Activated CD4-positive, alpha-beta memory T cell treated with anti-CD3 and anti-CD28 coated beads, Interleukin-2, amount 10 ng/mL, durations not matched to agents 7 days and 5 days (primary cell): ENCODE measurements at regions not wholly inside any gene's neighbourhood (a gene's known extent, or its start where the extent isn't known, plus 50 kb on each side); places are given as distances from the start of the nearest gene placed in this dataset.

Experiments
- CTCF ChIA-PET: fragments of 350-600 bp; sonication (Branson Sonifier 250); formaldehyde crosslinking; loops from one replicate; lab custom pipeline; 2021; ENCODE audit warnings: antibody characterized with exemption, inconsistent platforms; lab: Charles Lee
- POLR2A ChIA-PET: fragments of 350-600 bp; sonication (Branson Sonifier 250); formaldehyde crosslinking; loops from one replicate; lab custom pipeline; 2021; ENCODE audit warnings: antibody characterized with exemption; lab: Charles Lee
- DNase-seq: peaks from one replicate; pipeline ENCODE4 v3.0.0-alpha.2; 2020
- H3K27ac Mint-ChIP-seq: one replicate; pipeline ENCODE4 v1.8.0; 2021; ENCODE audit warnings: mild to moderate bottlenecking, mixed read lengths
- H3K27me3 Mint-ChIP-seq: one replicate; pipeline ENCODE4 v1.8.0; 2021; ENCODE audit warnings: mixed read lengths
- H3K36me3 Mint-ChIP-seq: one replicate; pipeline ENCODE4 v1.8.0; 2021; ENCODE audit warnings: low read depth, mixed read lengths
- H3K4me1 Mint-ChIP-seq: one replicate; pipeline ENCODE4 v1.8.0; 2021; ENCODE audit warnings: mixed read lengths
- H3K4me3 Mint-ChIP-seq: one replicate; pipeline ENCODE4 v1.8.0; 2021; ENCODE audit warnings: mild to moderate bottlenecking, mixed read lengths
- H3K9me3 Mint-ChIP-seq: one replicate; pipeline ENCODE4 v1.8.0; 2021; ENCODE audit warnings: mixed read lengths

DNA sequence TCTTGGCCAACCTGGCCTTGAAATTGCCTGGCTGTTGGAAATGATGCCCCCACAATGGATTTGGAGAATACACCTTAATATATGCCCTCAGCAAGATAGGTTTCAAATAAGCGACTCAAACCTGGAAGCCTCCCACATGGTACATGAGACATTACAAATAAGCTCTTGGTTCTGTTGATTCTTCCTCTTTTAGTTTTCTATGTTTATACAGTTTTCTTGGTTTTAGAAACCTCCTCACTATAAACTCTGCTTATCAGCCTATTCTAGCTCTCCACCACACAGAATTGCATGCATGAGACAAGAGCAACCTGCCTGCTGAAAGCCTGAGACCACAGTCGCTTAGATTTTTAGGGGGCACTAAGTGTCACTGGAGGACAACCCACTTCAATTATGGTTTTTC is 108.8 kb upstream of the PREP start:
- no peaks in the 10 kb centered on the region for H3K27me3 Mint-ChIP-seq
- CTCF ChIA-PET, result no interaction called here
- H3K4me1 Mint-ChIP-seq, result peaks cover 22% of the 10 kb centered on the region
- H3K9me3 Mint-ChIP-seq, result no peaks in the 10 kb centered on the region
- H3K27ac Mint-ChIP-seq, result no peak overlapping the region
- POLR2A ChIA-PET, result no interaction called here
- no peak for DNase-seq
- no peak overlapping the region for H3K4me3 Mint-ChIP-seq
- no peaks in the 10 kb centered on the region for H3K36me3 Mint-ChIP-seq

DNA sequence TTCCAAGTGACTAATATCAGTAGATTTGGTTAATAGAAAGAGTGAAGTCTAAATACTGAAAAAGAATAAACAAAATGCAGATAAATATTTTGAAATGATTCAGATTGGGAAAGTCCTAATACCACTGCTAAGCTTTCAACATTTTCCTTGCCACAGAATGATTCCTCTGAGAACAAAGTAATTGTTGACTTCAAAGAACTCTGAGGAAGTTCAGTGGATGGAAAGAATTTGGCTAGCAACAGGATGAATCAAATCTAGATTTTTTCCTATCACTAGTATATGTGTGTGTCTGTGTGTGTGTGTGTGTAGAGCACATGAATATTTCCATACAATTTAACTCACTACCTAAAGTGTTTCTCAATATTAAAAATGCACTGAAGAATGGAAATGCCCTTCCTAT is 107.9 kb upstream of the PREP start:
- ChIA-PET CTCF (no interaction called here), POLR2A (no interaction called here)
- peaks cover 22% of the 10 kb centered on the region for H3K4me1 Mint-ChIP-seq
- DNase-seq, result no peak
- H3K4me3 Mint-ChIP-seq, result no peak overlapping the region
- H3K36me3 Mint-ChIP-seq, result no peaks in the 10 kb centered on the region
- H3K27ac Mint-ChIP-seq, result no peak overlapping the region
- no peaks in the 10 kb centered on the region for H3K9me3 Mint-ChIP-seq
- peaks cover 2% of the 10 kb centered on the region for H3K27me3 Mint-ChIP-seq

DNA sequence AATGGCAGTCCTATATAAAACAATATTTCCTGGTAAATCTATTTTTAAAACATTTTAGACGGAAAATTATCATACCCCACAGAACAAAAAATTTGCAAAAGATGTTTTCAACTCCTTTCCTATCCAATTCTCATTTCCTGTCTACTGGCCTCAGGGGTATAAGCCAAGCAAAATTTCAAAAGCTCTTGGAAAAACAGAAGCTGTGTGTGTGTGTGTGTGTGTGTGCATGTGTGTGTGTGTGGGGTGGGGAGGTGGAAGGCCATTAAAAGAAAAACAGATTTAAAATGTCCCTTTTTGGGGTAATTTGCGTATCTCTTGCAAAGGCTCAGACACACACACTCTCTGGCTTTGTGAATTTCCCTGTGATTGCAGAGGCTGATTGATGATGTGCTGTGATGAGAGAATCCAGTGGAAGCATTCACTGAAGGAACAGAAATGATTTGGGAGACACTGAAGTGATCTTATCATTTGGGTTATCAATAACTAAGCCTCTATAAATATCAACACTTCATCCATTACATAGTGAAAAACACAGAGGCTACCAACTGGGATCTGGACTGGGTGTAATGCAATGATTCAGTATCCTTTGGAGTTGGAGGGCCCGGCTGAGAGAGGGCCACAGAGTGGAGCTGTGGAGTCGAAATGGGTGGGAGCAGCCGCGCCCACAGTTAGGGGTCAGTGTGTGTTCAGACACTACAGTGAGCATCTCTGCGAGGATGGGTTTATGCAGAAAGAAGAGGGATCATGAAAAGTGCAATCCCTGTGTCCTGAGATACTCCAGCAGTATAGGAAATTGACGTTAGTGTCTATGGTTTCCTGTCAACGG is 106.8 kb upstream of the PREP start:
- H3K36me3 Mint-ChIP-seq, result no peaks in the 10 kb centered on the region
- H3K4me3 Mint-ChIP-seq, result no peak overlapping the region
- H3K27me3 Mint-ChIP-seq, result peaks cover 2% of the 10 kb centered on the region
- POLR2A ChIA-PET, result no interaction called here
- H3K27ac Mint-ChIP-seq, result no peak overlapping the region
- peaks cover 20% of the 10 kb centered on the region for H3K4me1 Mint-ChIP-seq
- H3K9me3 Mint-ChIP-seq, result no peaks in the 10 kb centered on the region
- DNase-seq, result no peak
- CTCF ChIA-PET, result no interaction called here

DNA sequence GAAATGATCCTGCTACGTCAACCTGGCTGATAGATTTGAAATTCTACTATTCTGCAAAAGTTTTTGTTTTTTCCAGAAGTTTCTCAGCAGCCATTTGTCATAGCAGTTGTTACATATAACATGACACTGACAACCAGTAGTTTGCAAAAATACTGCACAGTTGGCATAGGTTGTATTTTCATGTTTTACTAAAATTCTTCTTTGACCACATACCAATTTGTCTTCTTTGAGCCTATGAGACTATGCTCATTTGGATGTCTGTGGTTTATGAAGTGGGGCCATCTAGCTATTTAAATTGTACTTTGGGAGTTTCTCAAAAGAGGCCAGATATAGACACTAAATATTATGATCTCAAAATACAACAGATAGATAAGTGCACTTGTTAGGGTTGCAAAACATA is 104.9 kb upstream of the PREP start:
- H3K27me3 Mint-ChIP-seq, result peaks cover 2% of the 10 kb centered on the region
- DNase-seq, result no peak
- no peak overlapping the region for H3K4me3 Mint-ChIP-seq
- CTCF ChIA-PET, result no interaction called here
- peaks cover 15% of the 10 kb centered on the region for H3K4me1 Mint-ChIP-seq
- no peaks in the 10 kb centered on the region for H3K9me3 Mint-ChIP-seq
- POLR2A ChIA-PET, result no interaction called here
- H3K36me3 Mint-ChIP-seq, result no peaks in the 10 kb centered on the region
- H3K27ac Mint-ChIP-seq, result no peak overlapping the region

DNA sequence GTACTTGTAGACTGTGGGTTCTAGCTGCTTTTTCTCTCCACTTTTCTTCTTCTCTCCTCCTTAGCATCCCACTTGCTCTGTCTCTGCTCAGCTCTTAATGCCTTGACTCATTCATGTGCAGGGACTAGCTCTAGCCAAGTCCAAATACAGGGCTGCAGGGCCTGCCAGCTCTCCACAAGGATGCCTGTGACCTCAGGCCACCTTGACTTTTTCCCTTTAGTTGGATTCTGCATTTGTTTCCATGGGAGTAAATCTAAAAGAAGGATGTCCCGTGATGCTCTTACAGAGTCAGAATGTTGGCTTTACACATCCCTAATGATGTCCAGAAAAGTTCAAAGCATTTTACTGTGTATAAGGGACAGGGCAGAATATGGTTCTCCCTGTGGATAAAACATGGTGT is 101.8 kb upstream of the PREP start:
- H3K36me3 Mint-ChIP-seq, result no peaks in the 10 kb centered on the region
- DNase-seq, result no peak
- H3K9me3 Mint-ChIP-seq, result no peaks in the 10 kb centered on the region
- no peak overlapping the region for H3K27ac Mint-ChIP-seq
- H3K4me3 Mint-ChIP-seq, result no peak overlapping the region
- CTCF ChIA-PET, result no interaction called here
- H3K27me3 Mint-ChIP-seq, result peaks cover 2% of the 10 kb centered on the region
- POLR2A ChIA-PET, result no interaction called here
- H3K4me1 Mint-ChIP-seq, result no peaks in the 10 kb centered on the region

DNA sequence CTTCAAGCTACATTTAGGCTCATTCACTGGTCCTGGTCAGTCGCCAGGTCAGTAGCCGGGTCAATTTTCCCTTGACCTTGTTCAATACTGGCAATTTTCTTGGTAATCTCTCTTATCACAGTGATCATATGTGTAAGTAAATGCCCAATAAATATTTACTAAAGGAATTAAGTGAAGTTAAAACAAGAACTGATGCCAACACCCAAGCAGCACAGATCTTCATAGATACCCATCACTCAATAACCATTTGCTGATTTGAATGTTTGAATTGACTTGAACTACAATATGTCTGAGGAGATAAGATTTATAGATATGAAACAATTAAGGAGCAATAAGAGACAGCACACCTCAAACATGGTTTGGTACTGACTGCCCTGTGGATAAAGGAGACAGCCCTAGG is 100.8 kb upstream of the PREP start:
- POLR2A ChIA-PET, result no interaction called here
- H3K27me3 Mint-ChIP-seq, result peaks cover 2% of the 10 kb centered on the region
- CTCF ChIA-PET, result no interaction called here
- no peak for DNase-seq
- H3K27ac Mint-ChIP-seq, result no peak overlapping the region
- H3K36me3 Mint-ChIP-seq, result no peaks in the 10 kb centered on the region
- H3K9me3 Mint-ChIP-seq, result no peaks in the 10 kb centered on the region
- H3K4me1 Mint-ChIP-seq, result no peaks in the 10 kb centered on the region
- no peak overlapping the region for H3K4me3 Mint-ChIP-seq

DNA sequence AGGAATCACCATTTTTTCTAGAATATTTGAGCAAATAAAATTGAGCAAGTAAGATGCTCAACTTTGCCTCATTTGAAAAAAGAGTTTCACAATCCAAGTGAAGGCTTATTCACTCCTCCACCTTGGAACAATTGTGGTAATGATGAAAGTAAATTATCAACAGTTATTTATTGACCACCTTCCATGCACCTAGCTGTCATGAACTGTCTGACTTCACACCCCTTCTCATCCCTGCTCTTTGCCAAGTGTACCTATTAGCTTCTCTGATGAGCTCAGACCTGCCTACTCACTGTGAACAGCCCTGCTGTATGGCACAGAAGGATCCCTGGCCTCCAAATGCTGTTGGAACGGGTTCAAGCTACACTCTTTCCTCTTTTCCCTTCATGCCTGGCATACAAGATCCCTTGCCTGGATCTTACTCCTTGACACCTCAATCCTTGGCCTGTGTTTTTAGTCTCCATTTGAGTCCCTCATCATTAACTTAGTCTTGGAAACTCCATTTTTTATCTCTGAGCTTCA is 99.0 kb upstream of the PREP start:
- ChIA-PET POLR2A (interaction anchor here (1.1 kb wide), 1 partner anchor 228 kb away, joined by 3 read pairs; no protein-coding TSS in a partner anchor), CTCF (no interaction called here)
- H3K4me1 Mint-ChIP-seq, result no peaks in the 10 kb centered on the region
- no peak overlapping the region for H3K27ac Mint-ChIP-seq
- no peaks in the 10 kb centered on the region for H3K36me3 Mint-ChIP-seq
- no peak for DNase-seq
- no peak overlapping the region for H3K4me3 Mint-ChIP-seq
- peaks cover 2% of the 10 kb centered on the region for H3K27me3 Mint-ChIP-seq
- no peaks in the 10 kb centered on the region for H3K9me3 Mint-ChIP-seq

DNA sequence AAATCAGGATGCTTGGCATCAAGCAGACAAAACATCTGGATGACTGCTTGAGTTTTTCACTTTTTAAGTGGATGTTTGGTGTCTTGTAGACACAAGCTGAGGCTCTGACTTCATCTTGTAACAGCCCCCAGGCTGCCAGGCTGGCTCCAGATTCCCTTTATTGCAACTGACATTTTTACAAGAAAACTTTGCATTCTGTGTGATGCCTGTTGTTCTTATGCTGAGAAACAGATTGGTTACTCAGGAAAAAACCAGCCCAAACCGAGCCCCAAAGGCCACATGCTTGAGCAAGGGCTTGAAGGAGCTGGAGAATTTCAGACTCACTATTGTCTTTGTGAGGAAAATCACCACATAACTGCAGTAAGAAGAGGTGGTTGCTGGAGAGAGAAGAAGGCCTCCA is 98.4 kb upstream of the PREP start:
- no peak for DNase-seq
- Mint-ChIP-seq H3K4me3 (no peak overlapping the region), H3K9me3 (no peaks in the 10 kb centered on the region), H3K36me3 (no peaks in the 10 kb centered on the region), H3K27ac (no peak overlapping the region), H3K27me3 (peaks cover 1% of the 10 kb centered on the region), H3K4me1 (no peaks in the 10 kb centered on the region)
- CTCF ChIA-PET, result no interaction called here
- POLR2A ChIA-PET, result interaction anchor here (1.1 kb wide), 1 partner anchor 228 kb away, joined by 3 read pairs; no protein-coding TSS in a partner anchor

DNA sequence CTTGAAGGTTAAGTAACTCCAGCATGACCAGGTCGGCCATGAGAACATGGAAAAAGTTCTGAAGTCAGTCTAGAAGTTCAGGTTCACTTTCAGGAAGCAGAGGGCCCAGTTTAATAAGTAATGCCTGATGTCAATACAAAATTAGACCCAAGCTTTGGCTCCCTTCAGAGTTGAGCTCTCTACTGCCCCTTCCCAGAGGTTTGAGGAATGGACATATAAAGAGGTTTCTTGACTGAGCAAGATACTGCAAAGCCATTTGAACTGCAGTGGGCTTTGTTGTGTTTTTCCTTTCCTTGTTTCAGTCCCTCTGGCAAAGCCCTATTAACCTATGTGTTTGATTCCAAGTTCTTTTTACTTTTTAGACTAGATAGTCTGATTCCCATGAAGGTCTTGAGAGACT is 97.8 kb upstream of the PREP start:
- no peaks in the 10 kb centered on the region for H3K36me3 Mint-ChIP-seq
- no peaks in the 10 kb centered on the region for H3K4me1 Mint-ChIP-seq
- H3K27me3 Mint-ChIP-seq, result no peaks in the 10 kb centered on the region
- no peak overlapping the region for H3K27ac Mint-ChIP-seq
- no peak overlapping the region for H3K4me3 Mint-ChIP-seq
- CTCF ChIA-PET, result no interaction called here
- POLR2A ChIA-PET, result no interaction called here
- DNase-seq, result no peak
- no peaks in the 10 kb centered on the region for H3K9me3 Mint-ChIP-seq

DNA sequence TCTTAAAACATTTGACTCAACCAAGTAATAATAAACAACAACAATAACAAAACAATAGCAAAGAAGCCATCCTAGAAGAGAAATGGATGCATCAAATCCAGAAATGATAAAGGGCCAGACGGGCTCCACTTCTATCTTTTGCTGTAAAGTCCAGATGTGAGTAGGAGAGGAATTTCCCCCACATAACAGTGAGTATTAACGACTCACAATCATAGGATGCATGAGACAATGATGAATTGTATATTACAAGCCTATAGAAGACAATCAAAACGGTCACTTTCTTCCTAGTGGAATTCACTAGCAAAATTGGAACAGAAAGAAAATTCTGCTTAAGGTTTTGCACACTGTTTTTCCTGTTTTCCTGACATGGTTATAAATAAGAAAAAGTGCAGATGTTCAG is 97.0 kb upstream of the PREP start:
- Mint-ChIP-seq H3K4me3 (no peak overlapping the region), H3K27ac (no peak overlapping the region), H3K27me3 (no peaks in the 10 kb centered on the region), H3K4me1 (no peaks in the 10 kb centered on the region), H3K9me3 (no peaks in the 10 kb centered on the region), H3K36me3 (no peaks in the 10 kb centered on the region)
- ChIA-PET CTCF (interaction anchor here (2.5 kb wide), 1 partner anchor 68 kb away, joined by 7 read pairs; no protein-coding TSS in a partner anchor), POLR2A (no interaction called here)
- DNase-seq, result no peak

DNA sequence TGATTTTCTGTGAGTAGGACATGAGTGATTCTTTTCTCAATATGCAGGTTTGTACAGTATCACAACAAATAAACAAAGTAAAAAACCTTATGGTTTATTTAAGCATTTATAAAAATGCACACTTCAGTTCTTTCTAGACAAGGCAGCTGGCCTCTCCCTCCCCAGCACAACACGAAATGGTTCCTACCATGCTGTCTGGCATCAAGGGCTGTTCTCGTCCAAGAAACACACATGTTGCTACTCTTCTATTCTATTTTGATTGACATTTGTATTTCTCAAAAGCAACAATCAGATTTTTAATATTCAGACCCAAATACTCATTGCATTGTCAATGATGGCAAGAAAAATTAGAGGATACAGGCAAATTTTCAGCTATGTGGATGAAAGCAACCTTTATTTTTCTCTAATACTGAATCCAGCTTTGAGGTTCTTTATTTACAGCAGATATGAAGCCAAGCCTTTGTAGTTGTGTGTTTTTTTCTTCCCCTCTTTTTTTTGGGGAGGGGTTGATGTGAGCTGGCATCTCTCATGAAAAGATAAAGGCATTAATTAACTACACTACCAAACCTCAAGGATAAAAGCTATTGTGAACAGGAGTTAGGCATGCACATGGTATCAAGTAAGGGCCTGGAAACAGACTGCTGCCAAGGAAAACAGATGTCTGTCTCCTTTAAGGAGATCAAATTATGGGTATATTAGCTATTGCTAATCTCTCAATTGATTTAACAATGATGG is 96.4 kb upstream of the PREP start:
- Mint-ChIP-seq H3K27me3 (no peaks in the 10 kb centered on the region), H3K9me3 (no peaks in the 10 kb centered on the region), H3K4me3 (no peak overlapping the region), H3K4me1 (peaks cover under 1% of the 10 kb centered on the region), H3K36me3 (peaks cover under 1% of the 10 kb centered on the region), H3K27ac (no peak overlapping the region)
- no peak for DNase-seq
- ChIA-PET CTCF (interaction anchor here (2.5 kb wide), 1 partner anchor 67 kb away, joined by 7 read pairs; no protein-coding TSS in a partner anchor), POLR2A (no interaction called here)

DNA sequence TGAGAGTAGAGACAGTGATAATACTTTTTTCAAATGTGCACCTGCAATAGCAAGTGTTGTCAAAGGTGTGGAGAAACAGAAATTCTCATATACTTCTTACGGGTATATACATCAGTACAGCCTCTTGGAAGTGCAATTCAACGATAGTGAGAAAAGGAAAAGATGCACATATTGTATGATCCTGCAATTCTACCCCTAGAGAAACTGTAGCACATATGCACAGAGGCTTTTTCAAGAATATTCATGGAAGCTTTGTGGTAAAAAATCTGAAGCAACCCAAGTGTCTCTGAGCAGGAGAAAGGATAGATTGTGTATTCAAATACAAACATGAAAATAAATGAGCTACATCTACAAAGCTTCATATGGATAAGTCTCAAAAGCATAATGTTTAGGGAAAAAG is 94.7 kb upstream of the PREP start:
- Mint-ChIP-seq H3K4me1 (peaks cover 18% of the 10 kb centered on the region), H3K4me3 (no peak overlapping the region)
- POLR2A ChIA-PET, result no interaction called here

DNA sequence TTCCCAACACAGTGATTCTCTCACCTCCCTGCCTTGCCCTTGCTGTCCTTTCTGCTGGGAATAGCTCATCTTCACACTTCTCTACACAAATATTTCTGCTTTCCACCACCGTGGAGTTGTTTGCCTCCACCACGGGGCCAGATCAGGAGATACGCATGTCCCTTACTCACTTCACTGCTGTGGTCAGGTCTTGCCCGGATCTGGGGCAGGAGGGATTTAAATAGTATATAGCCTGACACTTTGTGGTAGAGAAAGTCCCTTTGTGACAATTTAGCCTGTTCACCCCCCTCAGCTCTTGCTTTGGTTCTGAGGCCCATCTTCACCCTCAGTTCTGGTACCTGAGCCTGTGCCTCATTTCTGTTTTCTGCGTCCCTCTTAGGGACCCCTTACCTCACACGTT is 92.6 kb upstream of the PREP start:
- no peak for DNase-seq
- peaks cover 23% of the 10 kb centered on the region for H3K4me1 Mint-ChIP-seq
- ChIA-PET POLR2A (interaction anchor here (1.2 kb wide), 1 partner anchor 106 kb away, joined by 3 read pairs; no protein-coding TSS in a partner anchor), CTCF (no interaction called here)
- no peaks in the 10 kb centered on the region for H3K27me3 Mint-ChIP-seq
- H3K9me3 Mint-ChIP-seq, result no peaks in the 10 kb centered on the region
- no peak overlapping the region for H3K4me3 Mint-ChIP-seq
- peaks cover 8% of the 10 kb centered on the region for H3K36me3 Mint-ChIP-seq
- H3K27ac Mint-ChIP-seq, result no peak overlapping the region

More for the DNA sequence above, 94.7 kb upstream of the PREP start:
- CTCF ChIA-PET, result interaction anchor here (0.9 to 2.5 kb wide), 5 partner anchors 12 to 588 kb away, joined by 3 to 7 read pairs (median 3); partner anchors contain the start of gene PRDM1
- Mint-ChIP-seq H3K27ac (no peak overlapping the region), H3K27me3 (no peaks in the 10 kb centered on the region), H3K9me3 (no peaks in the 10 kb centered on the region), H3K36me3 (peaks cover 4% of the 10 kb centered on the region)
- DNase-seq, result no peak
